ENCODE measurements at regions not wholly inside any gene's neighbourhood (a gene's known extent, or its start where the extent isn't known, plus 50 kb on each side); places are given as distances from the start of the nearest gene placed in this dataset.

- TF ChIP-seq CTCF (IDR thresholded peaks at IDR 0.05; ENCODE audit: low read length, missing control alignments) = no peak
- H3K4me3 ChIP-seq (replicated peaks; ENCODE audit: low read depth, low read length) = no peak overlapping the region
- no peak for DNase-seq (ENCODE audit: low read depth)
These were observed 422.6 kb downstream of the ATP23 start for GRCh38 chr12:58363971-58364370.

- H3K4me3 ChIP-seq (replicated peaks; ENCODE audit: low read depth, low read length) = no peak overlapping the region
- TF ChIP-seq CTCF (IDR thresholded peaks at IDR 0.05; ENCODE audit: low read length, missing control alignments) = no peak
- peak; percentile 91 for DNase-seq (ENCODE audit: low read depth)
These were observed 423.2 kb downstream of the ATP23 start for GRCh38 chr12:58364389-58365086.

GRCh38 chr12:58365087-58365390 lies 423.7 kb downstream of the ATP23 start:
- TF ChIP-seq CTCF (IDR thresholded peaks at IDR 0.05; ENCODE audit: low read length, missing control alignments) = no peak
- no peak overlapping the region for H3K4me3 ChIP-seq (replicated peaks; ENCODE audit: low read depth, low read length)

GRCh38 chr12:58367041-58367440 lies 425.7 kb downstream of the ATP23 start:
- no peak overlapping the region for H3K4me3 ChIP-seq (replicated peaks; ENCODE audit: low read depth, low read length)
- no peak for TF ChIP-seq CTCF (IDR thresholded peaks at IDR 0.05; ENCODE audit: low read length, missing control alignments)
- DNase-seq (ENCODE audit: low read depth) = no peak

More at GRCh38 chr12:58365087-58365390, 423.7 kb downstream of the ATP23 start:
- no peak for DNase-seq (ENCODE audit: low read depth)

GRCh38 chr12:58368001-58368400 lies 426.6 kb downstream of the ATP23 start:
- DNase-seq (ENCODE audit: low read depth) = no peak
- no peak for TF ChIP-seq CTCF (IDR thresholded peaks at IDR 0.05; ENCODE audit: low read length, missing control alignments)
- no peak overlapping the region for H3K4me3 ChIP-seq (replicated peaks; ENCODE audit: low read depth, low read length)

GRCh38 chr12:58369576-58369975 lies 428.2 kb downstream of the ATP23 start:
- DNase-seq (ENCODE audit: low read depth) = no peak
- TF ChIP-seq CTCF (IDR thresholded peaks at IDR 0.05; ENCODE audit: low read length, missing control alignments) = no peak
- H3K4me3 ChIP-seq (replicated peaks; ENCODE audit: low read depth, low read length) = no peak overlapping the region

- TF ChIP-seq CTCF (IDR thresholded peaks at IDR 0.05; ENCODE audit: low read length, missing control alignments) = no peak
- no peak for DNase-seq (ENCODE audit: low read depth)
- no peak overlapping the region for H3K4me3 ChIP-seq (replicated peaks; ENCODE audit: low read depth, low read length)
These were observed 430.9 kb downstream of the ATP23 start for GRCh38 chr12:58372298-58372697.

All from fibroblast of pulmonary artery (primary cell).